ENCODE measurements at regions not wholly inside any gene's neighbourhood (a gene's known extent, or its start where the extent isn't known, plus 50 kb on each side); places are given as distances from the start of the nearest gene placed in this dataset.

DNA sequence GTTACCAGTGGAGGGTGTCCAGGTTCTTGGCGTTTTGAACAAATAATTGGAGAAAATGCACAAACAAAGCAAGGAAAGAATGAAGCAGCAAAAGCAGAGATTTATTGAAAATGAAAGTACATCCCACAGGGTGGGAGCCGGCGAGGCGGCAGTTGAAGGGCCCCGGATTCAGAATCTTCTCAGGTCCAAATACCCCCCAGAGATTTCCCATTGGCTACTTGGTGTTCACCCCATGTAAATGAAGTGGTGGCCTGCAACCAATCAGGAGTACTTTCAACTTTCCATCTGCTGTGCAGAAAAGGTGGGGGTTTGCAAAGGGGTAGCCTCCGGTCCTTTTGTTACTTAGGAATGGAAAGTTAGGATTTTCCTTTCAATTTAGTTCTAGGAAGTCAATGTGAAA, 1447.0 kb downstream of the C4orf33 start:
- CTCF ChIA-PET (ENCODE audit: low intra/inter-chr PET ratio) = no interaction called here
- 1% methylated on average over 6 of the region's 6 CpGs for WGBS (ENCODE audit: insufficient coverage, low coverage, missing lambda C conversion rate)

DNA sequence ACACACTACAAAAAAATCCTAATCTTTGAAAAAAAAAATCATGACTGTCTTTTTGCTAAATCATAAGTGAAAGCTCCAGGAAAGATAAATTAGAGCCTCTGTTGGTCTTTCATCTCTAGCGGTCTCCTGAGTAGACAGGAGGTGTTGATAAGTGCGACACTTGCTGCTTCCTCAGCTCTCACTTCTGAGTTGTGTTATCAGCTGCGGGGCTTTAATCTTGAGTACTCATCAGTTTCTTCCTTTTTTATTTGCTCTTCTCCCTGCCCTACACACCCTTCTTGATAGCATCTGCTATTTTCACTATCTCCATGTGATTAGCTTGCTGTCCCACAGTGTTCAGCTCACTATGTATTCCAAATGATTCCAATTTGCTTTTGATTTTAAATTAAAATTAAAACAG, 1449.2 kb downstream of the C4orf33 start:
- POLR2A ChIA-PET = no interaction called here
- H3K9me1 ChIP-seq (ENCODE audit: control insufficient read depth, insufficient read depth, low read length) = no peaks in the 10 kb centered on the region
- H3K27ac ChIP-seq (ENCODE audit: extremely low read depth, low read depth, low read length) = no peak overlapping the region
- CTCF ChIA-PET (ENCODE audit: low intra/inter-chr PET ratio) = no interaction called here
- no peaks in the 10 kb centered on the region for H4K20me1 ChIP-seq (replicated peaks; ENCODE audit: control insufficient read depth, insufficient read depth, low read length)
- no TSS peak for BruUV-seq (replicated peaks)
- no peak overlapping the region for H2AFZ ChIP-seq (ENCODE audit: low read depth, low read length)
- no peak overlapping the region for H3K9ac ChIP-seq (ENCODE audit: insufficient read depth in 1 of 2, low read depth in 2 of 2, low read length in 2 of 2)
- DNase-seq (ENCODE audit: extremely low read depth in 1 of 4, low spot score in 3 of 4) (no peak), ATAC-seq (no peak), FAIRE-seq (no peak)
- H3K79me2 ChIP-seq (ENCODE audit: control insufficient read depth, insufficient read depth, low read length) = no peaks in the 10 kb centered on the region
- no peaks in the 10 kb centered on the region for H3K4me1 ChIP-seq (replicated peaks in 1 of 2; ENCODE audit: control insufficient read depth in 2 of 2, insufficient read depth in 2 of 2, low read length in 2 of 2)
- H3K9me3 ChIP-seq (replicated peaks; ENCODE audit: control insufficient read depth, insufficient read depth, low read depth, low read length) = no peaks in the 10 kb centered on the region
- no peaks in the 10 kb centered on the region for H3K27me3 ChIP-seq (ENCODE audit: control insufficient read depth in 2 of 2, insufficient read depth in 2 of 2, low read length in 2 of 2)
- H3K4me2 ChIP-seq (ENCODE audit: insufficient read depth, low read length) = no peak overlapping the region
- 3% methylated on average over 3 of the region's 3 CpGs for WGBS (ENCODE audit: insufficient coverage, low coverage, missing lambda C conversion rate)
- in situ Hi-C loops (cut with MboI) = no loop called here
- intact Hi-C loops (cut with micrococcal nuclease) = no loop called here
- no peaks in the 10 kb centered on the region for H3K36me3 ChIP-seq (ENCODE audit: control insufficient read depth, insufficient read depth, low read length)
- no peak overlapping the region for H3K4me3 ChIP-seq
- TF ChIP-seq GATAD2B (IDR thresholded peaks at IDR 0.05; ENCODE audit: borderline replicate concordance) = no peak
- TF ChIP-seq ZNF354B (CRISPR knock-in tag; IDR thresholded peaks at IDR 0.05) = no peak
- TF ChIP-seq, protein P1, sequence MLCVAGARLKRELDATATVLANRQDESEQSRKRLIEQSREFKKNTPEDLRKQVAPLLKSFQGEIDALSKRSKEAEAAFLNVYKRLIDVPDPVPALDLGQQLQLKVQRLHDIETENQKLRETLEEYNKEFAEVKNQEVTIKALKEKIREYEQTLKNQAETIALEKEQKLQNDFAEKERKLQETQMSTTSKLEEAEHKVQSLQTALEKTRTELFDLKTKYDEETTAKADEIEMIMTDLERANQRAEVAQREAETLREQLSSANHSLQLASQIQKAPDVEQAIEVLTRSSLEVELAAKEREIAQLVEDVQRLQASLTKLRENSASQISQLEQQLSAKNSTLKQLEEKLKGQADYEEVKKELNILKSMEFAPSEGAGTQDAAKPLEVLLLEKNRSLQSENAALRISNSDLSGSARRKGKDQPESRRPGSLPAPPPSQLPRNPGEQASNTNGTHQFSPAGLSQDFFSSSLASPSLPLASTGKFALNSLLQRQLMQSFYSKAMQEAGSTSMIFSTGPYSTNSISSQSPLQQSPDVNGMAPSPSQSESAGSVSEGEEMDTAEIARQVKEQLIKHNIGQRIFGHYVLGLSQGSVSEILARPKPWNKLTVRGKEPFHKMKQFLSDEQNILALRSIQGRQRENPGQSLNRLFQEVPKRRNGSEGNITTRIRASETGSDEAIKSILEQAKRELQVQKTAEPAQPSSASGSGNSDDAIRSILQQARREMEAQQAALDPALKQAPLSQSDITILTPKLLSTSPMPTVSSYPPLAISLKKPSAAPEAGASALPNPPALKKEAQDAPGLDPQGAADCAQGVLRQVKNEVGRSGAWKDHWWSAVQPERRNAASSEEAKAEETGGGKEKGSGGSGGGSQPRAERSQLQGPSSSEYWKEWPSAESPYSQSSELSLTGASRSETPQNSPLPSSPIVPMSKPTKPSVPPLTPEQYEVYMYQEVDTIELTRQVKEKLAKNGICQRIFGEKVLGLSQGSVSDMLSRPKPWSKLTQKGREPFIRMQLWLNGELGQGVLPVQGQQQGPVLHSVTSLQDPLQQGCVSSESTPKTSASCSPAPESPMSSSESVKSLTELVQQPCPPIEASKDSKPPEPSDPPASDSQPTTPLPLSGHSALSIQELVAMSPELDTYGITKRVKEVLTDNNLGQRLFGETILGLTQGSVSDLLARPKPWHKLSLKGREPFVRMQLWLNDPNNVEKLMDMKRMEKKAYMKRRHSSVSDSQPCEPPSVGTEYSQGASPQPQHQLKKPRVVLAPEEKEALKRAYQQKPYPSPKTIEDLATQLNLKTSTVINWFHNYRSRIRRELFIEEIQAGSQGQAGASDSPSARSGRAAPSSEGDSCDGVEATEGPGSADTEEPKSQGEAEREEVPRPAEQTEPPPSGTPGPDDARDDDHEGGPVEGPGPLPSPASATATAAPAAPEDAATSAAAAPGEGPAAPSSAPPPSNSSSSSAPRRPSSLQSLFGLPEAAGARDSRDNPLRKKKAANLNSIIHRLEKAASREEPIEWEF (CRISPR knock-in tag; IDR thresholded peaks at IDR 0.05) = no peak
- no peak for TF ChIP-seq PHF21A (IDR thresholded peaks at IDR 0.05; ENCODE audit: borderline replicate concordance, low read depth)
- no peak for TF ChIP-seq SOX6 (IDR thresholded peaks at IDR 0.05)
- TF ChIP-seq ELF2 (CRISPR knock-in tag; IDR thresholded peaks at IDR 0.05) = no peak
- no peak for TF ChIP-seq ZNF507 (tag; conservative IDR thresholded peaks at IDR 0.05)

More for the DNA sequence above, 1447.0 kb downstream of the C4orf33 start:
- FAIRE-seq (no peak), ATAC-seq (no peak), DNase-seq (ENCODE audit: extremely low read depth in 1 of 4, low spot score in 3 of 4) (no peak)
- Histone ChIP-seq H3K36me3 (ENCODE audit: control insufficient read depth, insufficient read depth, low read length) (no peaks in the 10 kb centered on the region), H3K9ac (ENCODE audit: insufficient read depth in 1 of 2, low read depth in 2 of 2, low read length in 2 of 2) (no peak overlapping the region), H3K9me3 (replicated peaks; ENCODE audit: control insufficient read depth, insufficient read depth, low read depth, low read length) (no peaks in the 10 kb centered on the region), H3K27me3 (ENCODE audit: control insufficient read depth in 2 of 2, insufficient read depth in 2 of 2, low read length in 2 of 2) (no peaks in the 10 kb centered on the region), H2AFZ (ENCODE audit: low read depth, low read length) (no peak overlapping the region), H3K79me2 (ENCODE audit: control insufficient read depth, insufficient read depth, low read length) (no peaks in the 10 kb centered on the region), H3K4me1 (replicated peaks in 1 of 2; ENCODE audit: control insufficient read depth in 2 of 2, insufficient read depth in 2 of 2, low read length in 2 of 2) (no peaks in the 10 kb centered on the region), H3K4me2 (ENCODE audit: insufficient read depth, low read length) (no peak overlapping the region), H4K20me1 (replicated peaks; ENCODE audit: control insufficient read depth, insufficient read depth, low read length) (no peaks in the 10 kb centered on the region), H3K9me1 (ENCODE audit: control insufficient read depth, insufficient read depth, low read length) (no peaks in the 10 kb centered on the region), H3K4me3 (no peak overlapping the region), H3K27ac (ENCODE audit: extremely low read depth, low read depth, low read length) (no peak overlapping the region)
- no TSS peak for BruUV-seq (replicated peaks)
- POLR2A ChIA-PET = no interaction called here
- in situ Hi-C loops (cut with MboI) (no loop called here), intact Hi-C loops (cut with micrococcal nuclease) (no loop called here)
- TF ChIP-seq ZNF764 (CRISPR knock-in tag; IDR thresholded peaks at IDR 0.05; ENCODE audit: low read depth) (no peak), RBM14 (IDR thresholded peaks at IDR 0.05; ENCODE audit: borderline replicate concordance, insufficient read depth, low read depth, low read length) (no peak), HDAC6 (IDR thresholded peaks at IDR 0.05; ENCODE audit: low read depth, low read length) (no peak), TGIF2 (CRISPR knock-in tag; IDR thresholded peaks at IDR 0.05) (no peak), MED1 (CRISPR knock-in tag; IDR thresholded peaks at IDR 0.05; ENCODE audit: borderline replicate concordance) (no peak), ZBTB1 (CRISPR knock-in tag; IDR thresholded peaks at IDR 0.05; ENCODE audit: borderline replicate concordance, low read depth) (no peak)
- TF ChIP-seq, protein P2, sequence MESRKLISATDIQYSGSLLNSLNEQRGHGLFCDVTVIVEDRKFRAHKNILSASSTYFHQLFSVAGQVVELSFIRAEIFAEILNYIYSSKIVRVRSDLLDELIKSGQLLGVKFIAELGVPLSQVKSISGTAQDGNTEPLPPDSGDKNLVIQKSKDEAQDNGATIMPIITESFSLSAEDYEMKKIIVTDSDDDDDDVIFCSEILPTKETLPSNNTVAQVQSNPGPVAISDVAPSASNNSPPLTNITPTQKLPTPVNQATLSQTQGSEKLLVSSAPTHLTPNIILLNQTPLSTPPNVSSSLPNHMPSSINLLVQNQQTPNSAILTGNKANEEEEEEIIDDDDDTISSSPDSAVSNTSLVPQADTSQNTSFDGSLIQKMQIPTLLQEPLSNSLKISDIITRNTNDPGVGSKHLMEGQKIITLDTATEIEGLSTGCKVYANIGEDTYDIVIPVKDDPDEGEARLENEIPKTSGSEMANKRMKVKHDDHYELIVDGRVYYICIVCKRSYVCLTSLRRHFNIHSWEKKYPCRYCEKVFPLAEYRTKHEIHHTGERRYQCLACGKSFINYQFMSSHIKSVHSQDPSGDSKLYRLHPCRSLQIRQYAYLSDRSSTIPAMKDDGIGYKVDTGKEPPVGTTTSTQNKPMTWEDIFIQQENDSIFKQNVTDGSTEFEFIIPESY (CRISPR knock-in tag; IDR thresholded peaks at IDR 0.05) = no peak
